DMS114 treated with DMSO at 0.1 percent for 48 hours (cell line): ENCODE measurements at regions not wholly inside any gene's neighbourhood (a gene's known extent, or its start where the extent isn't known, plus 50 kb on each side); places are given as distances from the start of the nearest gene placed in this dataset.

Experiments
- DNase-seq: peaks from one replicate; lab custom pipeline; 2025; ENCODE audit not compliant: unreplicated experiment; lab: John Stamatoyannopoulos, UW

DNA sequence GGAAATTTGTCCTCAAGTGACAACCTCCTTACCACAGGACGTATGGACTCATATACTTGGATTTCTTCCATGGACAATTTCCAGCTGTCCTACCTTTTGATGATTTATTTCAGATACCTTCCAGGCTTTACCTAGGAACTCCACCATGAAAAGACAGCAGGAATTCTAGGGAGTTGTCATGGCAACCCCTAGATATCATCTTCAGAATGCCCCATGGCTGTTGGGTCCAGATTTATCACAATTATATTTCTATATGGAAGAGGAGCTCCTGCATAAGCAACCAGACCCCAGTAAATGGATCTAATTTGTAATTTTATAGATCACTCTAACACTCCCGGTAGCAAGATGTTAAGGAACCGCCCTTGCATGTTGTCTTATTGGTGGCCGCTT lies 102.3 kb upstream of the ZNF521 start:
- no peak for DNase-seq

DNA sequence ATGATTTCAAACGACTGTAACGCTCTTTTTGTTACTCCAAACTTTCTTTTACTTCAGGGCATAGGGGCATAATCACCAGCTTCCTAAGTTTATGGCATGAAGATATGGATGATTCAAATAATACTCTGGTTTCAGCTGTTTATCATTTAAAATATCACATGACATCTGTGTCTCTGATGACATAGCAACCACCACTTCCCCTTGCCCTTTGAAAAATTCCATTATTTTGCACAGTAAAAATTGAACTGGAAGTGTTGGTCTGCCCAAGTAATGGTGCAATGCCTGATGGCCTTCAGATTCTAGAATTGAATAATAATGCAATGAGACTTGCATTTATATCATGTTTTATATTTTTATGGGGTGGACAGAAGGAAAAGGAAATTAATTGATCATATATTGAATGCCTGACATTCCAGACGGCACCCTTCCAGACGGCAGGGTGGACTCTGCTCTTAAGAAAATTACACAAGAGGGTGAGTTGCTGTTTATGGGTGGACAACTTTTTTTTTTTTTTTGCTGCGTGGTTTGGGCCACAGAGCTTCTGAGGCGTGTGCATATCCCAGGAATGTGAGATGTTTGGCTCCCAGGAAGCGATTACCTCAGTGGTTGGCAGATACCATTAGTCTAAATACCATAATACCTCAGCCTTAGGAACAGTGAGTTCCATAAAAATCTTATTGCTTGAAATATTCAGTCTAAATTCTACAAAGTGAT lies 101.7 kb upstream of the ZNF521 start:
- DNase-seq: no peak

DNA sequence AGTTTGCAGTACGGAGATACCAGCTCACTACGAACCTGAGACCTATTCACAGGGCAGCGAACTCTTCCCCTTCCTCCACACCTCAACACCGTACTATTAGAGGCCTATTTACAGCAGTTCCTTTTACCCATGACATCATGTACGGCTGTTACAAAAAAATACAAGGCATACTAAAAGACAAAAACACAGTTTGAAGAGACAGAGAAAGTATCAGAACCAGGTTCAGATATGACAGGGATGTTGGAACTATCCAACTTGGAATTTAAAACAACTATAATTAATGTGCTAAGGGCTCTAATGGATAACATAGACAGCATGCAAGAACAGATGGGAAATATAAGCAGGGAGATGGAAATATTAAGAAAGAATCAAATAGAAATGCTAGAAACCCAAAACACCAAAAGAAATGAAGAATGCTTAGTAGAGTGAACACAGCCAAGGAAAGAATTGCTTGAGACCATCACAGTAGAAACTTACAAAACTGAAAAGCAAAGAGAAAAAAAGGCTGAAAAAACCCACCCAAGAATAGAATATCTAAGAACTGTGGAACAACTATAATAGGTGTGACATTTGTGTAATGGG lies 99.2 kb upstream of the ZNF521 start:
- DNase-seq: no peak

DNA sequence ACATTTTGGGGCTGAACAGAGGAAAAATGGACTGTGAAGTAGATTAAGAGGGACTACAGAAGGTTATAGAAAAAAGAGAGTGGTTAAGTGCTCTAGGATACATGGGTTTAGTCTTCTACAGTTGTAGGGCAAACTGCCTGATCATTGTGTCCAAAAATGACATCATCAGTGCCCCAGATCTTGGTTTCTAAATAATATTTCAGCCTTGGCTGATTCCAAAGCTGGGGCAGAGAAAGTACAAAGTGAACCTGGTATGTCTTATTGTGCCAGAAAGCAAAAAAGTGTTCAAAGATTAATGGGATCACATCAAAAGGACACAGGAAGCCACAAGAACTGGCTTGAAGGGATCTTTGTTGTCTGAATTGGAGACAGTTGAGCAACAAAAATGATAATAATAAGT lies 97.1 kb upstream of the ZNF521 start:
- DNase-seq: no peak

DNA sequence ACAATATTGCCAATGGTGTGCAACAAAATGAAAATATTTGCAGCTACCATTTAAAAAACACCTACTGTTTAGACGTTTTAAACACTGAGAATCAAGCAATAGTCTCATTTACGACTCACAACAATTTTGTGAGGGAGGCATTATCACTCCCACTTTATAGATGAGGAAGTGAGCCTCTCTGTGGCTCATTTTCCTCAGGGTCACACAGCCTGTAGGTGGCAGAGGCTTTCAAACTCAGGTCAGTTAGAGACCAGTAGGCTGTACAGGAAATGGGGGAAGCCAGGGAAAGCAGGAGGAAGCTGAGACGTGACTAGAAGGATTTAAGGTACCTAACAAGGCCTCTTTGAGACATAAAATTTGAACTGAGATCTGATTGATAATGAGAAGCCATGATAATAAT lies 95.0 kb upstream of the ZNF521 start:
- no peak for DNase-seq

DNA sequence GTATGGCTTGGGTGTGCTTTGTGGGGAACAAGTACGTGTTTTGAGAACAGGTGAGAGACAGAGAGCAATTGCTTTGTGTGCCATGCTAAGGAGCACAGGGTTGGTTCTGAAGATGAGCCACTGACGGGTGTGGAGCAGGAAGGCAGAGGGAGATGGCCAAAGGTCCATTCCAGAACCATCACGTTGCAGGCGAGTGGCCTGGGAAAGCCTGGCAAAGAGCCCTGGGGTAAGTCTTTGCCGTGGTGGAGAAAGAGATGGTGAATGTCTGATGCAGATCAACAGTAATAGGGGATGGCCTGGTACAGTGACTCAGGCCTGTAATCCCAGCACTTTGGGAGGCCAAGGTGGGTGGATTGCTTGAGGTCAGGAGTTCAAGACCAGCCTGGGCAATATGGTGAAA lies 93.5 kb upstream of the ZNF521 start:
- DNase-seq: no peak

DNA sequence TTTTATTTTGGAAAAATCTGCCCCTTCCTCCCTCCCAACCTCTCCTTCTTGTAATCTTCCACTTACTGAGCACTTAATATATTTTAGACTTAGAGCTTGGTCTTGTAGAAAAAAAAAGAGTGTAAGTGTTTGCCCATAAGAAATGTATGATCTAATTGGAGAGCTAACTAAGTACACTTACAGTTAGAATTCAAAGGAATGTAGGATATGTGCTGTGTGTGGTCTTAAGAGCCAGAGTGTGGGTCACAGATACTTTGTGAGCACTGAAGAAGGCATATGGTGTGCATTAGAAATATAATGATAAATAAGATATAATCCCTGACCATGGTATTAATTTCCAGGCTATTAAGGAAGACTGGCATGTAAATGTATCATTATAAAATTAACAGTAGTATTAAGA lies 91.8 kb upstream of the ZNF521 start:
- no peak for DNase-seq

DNA sequence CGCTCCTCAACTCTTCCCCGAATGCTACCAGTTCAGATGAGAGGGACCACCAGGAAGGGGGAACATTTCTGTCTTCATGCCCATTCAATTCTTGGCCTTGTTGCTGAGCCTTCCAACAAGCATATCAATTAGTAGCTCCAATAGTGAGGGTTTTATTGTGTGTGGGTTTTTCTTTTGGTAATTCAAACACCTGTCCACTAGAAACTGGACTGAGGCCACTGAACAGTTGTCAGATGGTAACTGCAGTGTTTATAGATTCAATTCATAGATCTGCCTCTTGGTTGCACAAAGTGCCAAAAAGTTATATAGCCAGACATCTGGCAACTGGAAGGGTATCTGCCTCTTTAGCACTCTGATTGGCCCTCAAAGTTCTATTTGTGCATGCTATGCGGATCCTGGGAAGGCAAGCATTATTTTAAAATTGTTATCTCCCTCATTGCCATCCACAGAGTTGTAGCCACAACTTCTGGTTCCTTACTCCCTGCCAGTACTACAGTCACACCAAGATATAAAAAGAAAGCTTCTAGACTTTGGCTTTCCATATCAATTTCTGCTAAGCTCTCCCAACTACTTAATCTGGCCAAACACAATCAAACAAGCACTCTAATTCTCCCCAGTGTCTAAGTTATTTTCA lies 83.3 kb upstream of the ZNF521 start:
- no peak for DNase-seq

DNA sequence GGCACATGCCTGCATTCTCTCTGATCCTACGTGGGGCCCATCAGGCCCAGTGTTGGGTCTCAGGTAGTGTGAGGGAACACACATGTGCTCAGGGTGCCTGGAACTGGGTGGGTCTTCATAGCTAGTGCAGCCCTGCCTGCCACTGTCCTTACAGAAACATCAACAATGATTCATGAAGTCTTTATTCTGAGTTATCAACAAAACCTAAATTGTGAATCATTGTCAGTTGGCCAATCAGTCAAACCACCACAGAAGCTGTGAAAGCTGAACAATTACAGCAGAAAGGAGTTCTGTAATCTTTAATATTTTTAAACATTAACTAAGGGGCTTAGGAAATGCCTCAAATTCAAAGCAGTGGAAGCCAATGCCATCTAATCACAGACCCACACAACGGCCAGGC lies 82.8 kb upstream of the ZNF521 start:
- DNase-seq: no peak

DNA sequence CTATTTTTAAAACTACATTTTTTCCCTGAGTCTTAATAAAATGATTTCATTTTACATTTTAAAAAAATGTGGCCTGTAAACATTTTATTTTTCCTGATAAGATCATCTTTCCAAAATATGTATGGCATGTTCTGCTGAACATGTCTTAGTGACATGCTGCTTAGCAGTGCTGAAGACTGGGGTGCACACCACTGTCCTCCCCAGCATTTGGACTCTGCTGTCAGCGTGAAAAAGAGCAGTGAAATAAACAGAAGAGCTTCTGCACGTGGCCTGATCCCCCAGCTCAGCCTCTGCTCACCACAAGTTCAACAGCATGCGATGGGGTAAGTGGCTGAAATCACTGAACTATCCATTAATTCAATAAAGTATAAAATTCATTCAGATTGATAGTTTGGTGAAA lies 81.6 kb upstream of the ZNF521 start:
- DNase-seq: no peak

DNA sequence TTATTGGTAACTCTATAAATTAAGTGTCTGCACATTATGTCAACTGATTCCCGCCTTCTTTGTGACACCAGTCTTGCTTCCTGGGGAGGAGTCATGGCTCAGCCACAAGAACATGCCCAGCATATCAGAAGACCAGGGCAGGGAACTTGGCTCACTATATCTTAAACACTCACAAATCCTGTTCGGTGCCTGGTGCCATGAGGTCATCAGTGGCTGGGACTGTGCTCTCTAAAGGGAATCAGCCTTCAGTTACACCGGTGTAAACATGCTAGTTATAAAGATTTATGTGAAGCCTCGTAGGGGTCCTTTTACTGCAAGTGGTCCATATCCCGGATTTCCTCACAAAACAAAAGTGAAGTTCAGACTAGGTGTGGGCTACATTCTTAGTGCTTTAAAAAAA lies 73.1 kb upstream of the ZNF521 start:
- no peak for DNase-seq

DNA sequence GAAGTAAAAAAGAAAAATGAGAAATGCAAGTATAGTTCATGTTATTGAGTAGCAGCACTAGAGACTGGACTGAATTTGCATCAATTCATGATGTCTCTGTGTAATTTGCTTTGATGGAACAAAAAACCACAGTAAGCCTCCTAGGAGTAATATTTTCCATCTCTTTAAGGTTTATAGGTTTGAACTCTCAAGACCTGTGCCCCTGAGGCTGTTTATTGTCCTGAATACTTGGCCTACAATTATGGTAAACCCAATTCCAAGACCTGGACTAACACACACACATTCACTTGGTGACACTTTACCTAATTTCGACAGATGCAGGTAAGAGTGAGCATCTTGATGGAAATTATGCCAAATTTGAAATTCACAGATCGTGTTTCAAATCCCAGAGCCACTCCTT lies 71.8 kb upstream of the ZNF521 start:
- DNase-seq: no peak

DNA sequence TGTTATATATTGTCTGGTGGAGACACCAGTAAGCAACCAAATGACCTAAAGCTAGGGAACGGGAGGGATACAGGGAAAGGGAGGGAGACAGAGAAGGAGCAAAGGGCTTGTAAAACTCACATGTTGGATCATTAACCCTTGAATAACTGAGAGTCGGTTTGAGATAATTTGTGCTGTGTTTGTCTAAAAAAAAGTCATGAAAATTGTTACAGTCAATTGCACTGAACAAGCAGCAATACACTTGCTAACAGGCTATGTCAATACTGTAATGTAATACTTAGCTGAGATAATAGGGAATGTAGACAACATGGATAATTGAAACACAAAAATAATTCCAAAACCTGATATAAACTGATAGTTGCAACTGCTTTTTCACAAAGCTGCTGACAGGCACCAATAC lies 71.3 kb upstream of the ZNF521 start:
- DNase-seq: no peak

DNA sequence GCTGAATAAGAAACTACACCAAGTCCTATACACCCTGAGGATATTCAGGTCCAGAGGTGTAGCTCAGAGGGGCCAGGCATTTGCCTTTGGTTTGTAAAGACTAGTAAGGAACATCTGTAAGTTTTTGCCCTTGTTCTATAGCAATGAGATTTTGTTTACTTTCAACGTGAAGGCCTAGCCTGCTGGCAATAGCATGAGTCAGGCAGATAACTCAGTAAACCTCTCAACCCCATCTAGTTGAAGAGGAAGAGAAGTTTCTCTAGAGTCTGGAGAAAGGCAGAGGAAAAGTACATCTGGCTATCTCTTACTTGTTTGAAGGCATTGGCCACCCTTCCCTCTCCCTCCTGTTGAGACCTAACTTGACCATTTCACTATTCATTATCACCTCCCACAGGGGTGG lies 70.3 kb upstream of the ZNF521 start:
- DNase-seq: no peak

DNA sequence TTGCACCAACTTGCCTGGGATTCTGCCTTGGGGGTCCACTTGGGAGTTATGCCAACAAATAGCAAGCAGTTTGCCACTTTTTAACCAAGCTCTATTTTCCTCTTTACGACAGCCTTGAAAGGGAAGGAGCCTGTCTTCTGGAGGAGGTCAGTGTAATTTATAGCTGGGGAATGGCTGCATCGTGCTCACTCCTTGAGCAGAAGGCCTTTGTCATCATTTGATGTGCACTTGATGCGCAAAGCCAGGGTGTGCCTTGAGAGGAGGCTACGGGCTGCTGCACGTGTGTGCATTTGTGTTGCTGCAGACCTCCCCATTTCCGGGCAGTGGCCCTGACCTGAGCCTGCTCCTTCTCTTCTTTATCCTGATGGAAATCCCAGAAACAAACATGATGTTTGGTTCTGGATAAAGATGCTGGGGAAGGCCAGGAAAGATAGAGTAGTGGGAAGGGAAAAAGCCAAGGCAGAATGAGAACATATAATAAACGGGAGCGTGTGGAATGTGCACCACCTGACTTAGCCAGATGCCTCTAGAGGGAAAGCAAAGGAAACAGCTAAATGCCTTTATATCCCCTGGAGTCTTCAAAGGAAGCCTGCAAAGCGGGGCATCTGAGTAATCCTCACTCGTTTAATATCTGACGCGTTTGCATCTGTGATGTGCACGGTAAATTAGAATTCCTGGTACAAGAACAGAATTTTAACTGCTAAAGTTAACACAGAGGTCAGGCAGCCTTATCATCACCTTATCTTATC lies 68.3 kb upstream of the ZNF521 start:
- no peak for DNase-seq

DNA sequence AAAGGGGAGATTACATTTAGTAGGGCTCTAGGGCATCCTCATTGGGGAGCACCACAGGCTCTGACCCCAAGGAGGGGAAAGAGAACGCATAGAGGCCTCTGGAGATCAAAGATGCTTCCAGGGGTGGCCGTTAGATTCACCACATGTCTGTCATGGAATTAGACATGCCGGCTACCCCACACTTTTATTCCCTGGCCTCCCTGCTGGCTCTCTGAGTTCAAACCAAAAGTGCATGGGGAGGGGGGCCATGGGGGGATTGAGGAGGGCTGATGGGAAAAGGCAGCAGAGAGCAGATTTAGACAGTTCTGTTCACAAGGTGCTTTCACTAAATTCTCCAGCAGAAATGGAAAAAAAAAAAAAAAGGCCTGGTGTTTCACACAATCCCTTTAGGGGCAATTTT lies 64.4 kb upstream of the ZNF521 start:
- no peak for DNase-seq

DNA sequence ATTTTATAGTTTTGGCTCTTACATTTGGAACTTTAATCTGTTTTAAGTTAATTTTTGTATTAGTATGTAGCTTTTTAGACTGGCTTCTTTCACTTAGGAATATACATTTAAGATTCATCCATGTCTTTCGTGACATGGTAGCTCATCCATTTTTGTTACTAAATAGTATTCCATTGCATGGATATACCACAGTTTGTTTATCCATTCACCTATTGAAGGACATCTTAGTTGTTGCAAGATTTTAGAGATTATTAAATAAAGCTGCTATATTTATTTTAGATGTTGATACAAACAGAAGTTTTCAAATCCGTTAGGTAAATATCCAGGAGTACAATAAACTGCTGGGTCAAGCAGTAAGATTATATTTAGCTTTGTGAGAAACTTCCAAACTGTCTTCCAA lies 58.0 kb upstream of the ZNF521 start:
- no peak for DNase-seq

DNA sequence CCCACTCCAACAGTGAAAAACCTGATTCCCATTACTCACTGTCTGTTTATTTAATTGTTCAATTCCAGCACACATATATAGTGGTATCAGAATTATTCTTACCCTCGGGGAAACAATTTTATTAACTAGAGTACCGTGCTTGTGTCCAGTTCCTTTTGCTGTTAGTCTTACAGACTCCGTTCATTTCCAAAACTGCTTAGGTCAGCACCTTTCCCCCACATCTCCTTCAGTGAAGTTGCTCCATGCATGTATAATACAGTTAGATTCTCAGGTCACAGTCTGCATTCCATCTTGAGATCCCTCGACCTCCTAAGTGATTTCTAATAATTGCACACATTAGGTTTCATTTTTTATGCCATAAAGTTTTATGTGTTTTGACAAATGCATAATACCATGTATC lies 56.3 kb upstream of the ZNF521 start:
- no peak for DNase-seq
